ENCODE measurements at regions not wholly inside any gene's neighbourhood (a gene's known extent, or its start where the extent isn't known, plus 50 kb on each side); places are given as distances from the start of the nearest gene placed in this dataset.

GRCh38 chr12:125463386-125463785 is 398.2 kb downstream of the AACS start:
- Histone ChIP-seq H3K9me3 (peaks cover 0 to 6% (median 0%) of the 10 kb centered on the region in 4 donors), H3K36me3 (no peaks in the 10 kb centered on the region), H3K4me1 (no peaks in the 10 kb centered on the region), H3K27ac (no peak overlapping the region), H3K27me3 (no peaks in the 10 kb centered on the region), H3K4me3 (no peak overlapping the region)
- TF ChIP-seq CTCF (IDR thresholded peaks at IDR 0.05) (no peak), POLR2A (IDR thresholded peaks at IDR 0.05) (no peak)
- DNase-seq: no peak

GRCh38 chr12:125467363-125467762 is 402.1 kb downstream of the AACS start:
- no peaks in the 10 kb centered on the region for H3K9me3 ChIP-seq
- H3K4me1 ChIP-seq: no peaks in the 10 kb centered on the region
- H3K27me3 ChIP-seq: no peaks in the 10 kb centered on the region
- H3K36me3 ChIP-seq: no peaks in the 10 kb centered on the region
- TF ChIP-seq CTCF (IDR thresholded peaks at IDR 0.05) (no peak), POLR2A (IDR thresholded peaks at IDR 0.05) (no peak)
- H3K4me3 ChIP-seq: no peak overlapping the region
- no peak for DNase-seq
- no peak overlapping the region for H3K27ac ChIP-seq

GRCh38 chr12:125469683-125470082 is 404.4 kb downstream of the AACS start:
- no peaks in the 10 kb centered on the region for H3K9me3 ChIP-seq
- DNase-seq: no peak
- H3K4me3 ChIP-seq: no peak overlapping the region
- no peaks in the 10 kb centered on the region for H3K36me3 ChIP-seq
- no peaks in the 10 kb centered on the region for H3K4me1 ChIP-seq
- TF ChIP-seq POLR2A (IDR thresholded peaks at IDR 0.05) (no peak), CTCF (IDR thresholded peaks at IDR 0.05) (no peak)
- H3K27ac ChIP-seq: no peak overlapping the region
- H3K27me3 ChIP-seq: no peaks in the 10 kb centered on the region

- H3K27me3 ChIP-seq: no peaks in the 10 kb centered on the region
- no peaks in the 10 kb centered on the region for H3K4me1 ChIP-seq
- H3K4me3 ChIP-seq: no peak overlapping the region
- TF ChIP-seq POLR2A (IDR thresholded peaks at IDR 0.05): no peak
- no peak for TF ChIP-seq CTCF (IDR thresholded peaks at IDR 0.05)
- DNase-seq: no peak
- H3K27ac ChIP-seq: no peak overlapping the region
- no peaks in the 10 kb centered on the region for H3K9me3 ChIP-seq
- H3K36me3 ChIP-seq: no peaks in the 10 kb centered on the region
These were observed 405.9 kb downstream of the AACS start for GRCh38 chr12:125470838-125471783.

- no peak for DNase-seq
- Histone ChIP-seq H3K4me3 (no peak overlapping the region), H3K36me3 (no peaks in the 10 kb centered on the region), H3K4me1 (no peaks in the 10 kb centered on the region), H3K9me3 (no peaks in the 10 kb centered on the region), H3K27ac (no peak overlapping the region), H3K27me3 (no peaks in the 10 kb centered on the region)
- TF ChIP-seq CTCF (IDR thresholded peaks at IDR 0.05) (no peak), POLR2A (IDR thresholded peaks at IDR 0.05) (no peak)
These were observed 408.3 kb downstream of the AACS start for GRCh38 chr12:125473501-125473900.
